SK-N-SH treated with all-trans-retinoic acid at 6 μM for 48 hours (cell line): ENCODE measurements at regions not wholly inside any gene's neighbourhood (a gene's known extent, or its start where the extent isn't known, plus 50 kb on each side); places are given as distances from the start of the nearest gene placed in this dataset.
"Not testable (repeated sequence)": the region's sequence is repeated elsewhere in the genome, so short reads cannot be mapped to it uniquely, and the experiment has no call there.

Experiments used
- ATAC-seq: fragments of 200-7000 bp; cut with Tn5 transposase; 3 replicates; pipeline ENCODE4 v1.9.1; 2020; ENCODE audit warnings: mild to moderate bottlenecking, moderate library complexity
- ARNTL ChIP-seq: fragments of 450-650 bp; formaldehyde crosslinking; IDR thresholded peaks from 2 replicates; pipeline ENCODE4 v1.5.0; 2020; ENCODE audit warnings: low read depth, mild to moderate bottlenecking, moderate library complexity, borderline replicate concordance
- BACH2 ChIP-seq: fragments of 250-450 bp; sonication (Bioruptor Pico); IDR thresholded peaks from 2 replicates; pipeline ENCODE4 v1.9.0; 2021; ENCODE audit warnings: mild to moderate bottlenecking, borderline replicate concordance
- CREB5 ChIP-seq: fragments of 250-450 bp; sonication (Bioruptor Pico); IDR thresholded peaks from 2 replicates; pipeline ENCODE4 v1.5.1; 2020; ENCODE audit warnings: low read depth, mild to moderate bottlenecking, moderate library complexity
- CSDC2 ChIP-seq: fragments of 250-450 bp; sonication (Bioruptor Pico); IDR thresholded peaks from 2 replicates; pipeline ENCODE4 v1.5.0; 2020; ENCODE audit warnings: mild to moderate bottlenecking, moderate library complexity
- ESRRG ChIP-seq: fragments of 250-450 bp; sonication (Bioruptor Pico); IDR thresholded peaks from 2 replicates; pipeline ENCODE4 v1.6.1; 2021; ENCODE audit warnings: mild to moderate bottlenecking
- ISL1 ChIP-seq: fragments of 250-450 bp; sonication (Bioruptor Pico); IDR thresholded peaks from 2 replicates; pipeline ENCODE4 v2.1.2; 2022; ENCODE audit warnings: mild to moderate bottlenecking, moderate library complexity
- OSR1 ChIP-seq: fragments of 250-450 bp; sonication (Bioruptor Pico); IDR thresholded peaks from 2 replicates; pipeline ENCODE4 v1.8.0; 2022; ENCODE audit warnings: moderate library complexity, mild to moderate bottlenecking, inconsistent platforms
- PPARA ChIP-seq: fragments of 250-450 bp; sonication (Bioruptor Pico); IDR thresholded peaks from 2 replicates; pipeline ENCODE4 v1.5.0; 2020; ENCODE audit warnings: mild to moderate bottlenecking, borderline replicate concordance
- RARB ChIP-seq: fragments of 250-450 bp; sonication (Bioruptor Pico); IDR thresholded peaks from 2 replicates; pipeline ENCODE4 v1.8.0; 2021; ENCODE audit warnings: mild to moderate bottlenecking, moderate library complexity
- SNAI2 ChIP-seq: fragments of 250-450 bp; sonication (Bioruptor Pico); IDR thresholded peaks from 2 replicates; pipeline ENCODE4 v1.5.0; 2020; ENCODE audit warnings: mild to moderate bottlenecking, moderate library complexity
- TCF4 ChIP-seq: fragments of 250-450 bp; sonication (Bioruptor Pico); IDR thresholded peaks from 2 replicates; pipeline ENCODE4 v1.8.0; 2021; ENCODE audit warnings: mild to moderate bottlenecking, moderate library complexity, borderline replicate concordance
- TOX ChIP-seq: fragments of 250-450 bp; sonication (Bioruptor Pico); IDR thresholded peaks from 2 replicates; pipeline ENCODE4 v1.8.0; 2021; ENCODE audit warnings: mild to moderate bottlenecking, moderate library complexity, borderline replicate concordance
- ZC3H10 ChIP-seq: fragments of 250-450 bp; sonication (Bioruptor Pico); IDR thresholded peaks from 2 replicates; pipeline ENCODE4 v1.5.1; 2021; ENCODE audit warnings: mild to moderate bottlenecking, moderate library complexity
- ZFP3 ChIP-seq: fragments of 250-450 bp; sonication (Bioruptor Pico); IDR thresholded peaks from 2 replicates; pipeline ENCODE4 v1.5.0; 2020; ENCODE audit warnings: mild to moderate bottlenecking, moderate library complexity
- ZFP30 ChIP-seq: fragments of 450-650 bp; formaldehyde crosslinking; IDR thresholded peaks from 2 replicates; pipeline ENCODE4 v1.5.0; 2022; ENCODE audit warnings: mild to moderate bottlenecking, moderate library complexity
- ZNF8 ChIP-seq: fragments of 450-650 bp; formaldehyde crosslinking; IDR thresholded peaks from 2 replicates; pipeline ENCODE4 v1.5.0; 2020; ENCODE audit warnings: mild to moderate bottlenecking, moderate library complexity
- TF ChIP-seq, protein P1 (sequence below): fragments of 250-450 bp; sonication (Bioruptor Pico); IDR thresholded peaks from 2 replicates; pipeline ENCODE4 v1.8.0; 2020; ENCODE audit warnings: mild to moderate bottlenecking, moderate library complexity, borderline replicate concordance
- TF ChIP-seq, protein P2 (sequence below): fragments of 250-450 bp; sonication (Bioruptor Pico); IDR thresholded peaks from 2 replicates; pipeline ENCODE4 v1.5.1; 2021; ENCODE audit warnings: mild to moderate bottlenecking, moderate library complexity

DNA sequence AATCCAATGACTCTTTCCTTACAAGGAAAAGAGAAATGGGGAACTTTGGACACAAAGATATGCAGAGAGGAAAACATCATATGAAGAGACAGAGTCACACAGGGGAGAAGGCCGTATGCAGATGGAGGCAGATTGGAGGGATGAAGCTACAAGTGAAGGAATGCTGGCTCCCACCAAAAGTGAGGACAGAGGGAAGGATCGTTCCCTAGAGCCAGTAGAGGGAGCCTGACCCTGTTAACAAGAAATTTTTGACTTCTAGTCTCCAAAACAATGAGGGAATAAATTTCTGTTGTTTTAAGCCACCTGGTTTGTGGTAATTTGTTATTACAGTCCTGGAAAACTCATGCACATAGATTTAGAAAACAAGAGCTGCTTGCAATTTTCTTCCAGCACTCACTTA is 169.3 kb downstream of the PMAIP1 start:
- TF ChIP-seq ZFP30 (CRISPR knock-in tag) = no peak
- TF ChIP-seq TOX = no peak
- TF ChIP-seq, protein P1, sequence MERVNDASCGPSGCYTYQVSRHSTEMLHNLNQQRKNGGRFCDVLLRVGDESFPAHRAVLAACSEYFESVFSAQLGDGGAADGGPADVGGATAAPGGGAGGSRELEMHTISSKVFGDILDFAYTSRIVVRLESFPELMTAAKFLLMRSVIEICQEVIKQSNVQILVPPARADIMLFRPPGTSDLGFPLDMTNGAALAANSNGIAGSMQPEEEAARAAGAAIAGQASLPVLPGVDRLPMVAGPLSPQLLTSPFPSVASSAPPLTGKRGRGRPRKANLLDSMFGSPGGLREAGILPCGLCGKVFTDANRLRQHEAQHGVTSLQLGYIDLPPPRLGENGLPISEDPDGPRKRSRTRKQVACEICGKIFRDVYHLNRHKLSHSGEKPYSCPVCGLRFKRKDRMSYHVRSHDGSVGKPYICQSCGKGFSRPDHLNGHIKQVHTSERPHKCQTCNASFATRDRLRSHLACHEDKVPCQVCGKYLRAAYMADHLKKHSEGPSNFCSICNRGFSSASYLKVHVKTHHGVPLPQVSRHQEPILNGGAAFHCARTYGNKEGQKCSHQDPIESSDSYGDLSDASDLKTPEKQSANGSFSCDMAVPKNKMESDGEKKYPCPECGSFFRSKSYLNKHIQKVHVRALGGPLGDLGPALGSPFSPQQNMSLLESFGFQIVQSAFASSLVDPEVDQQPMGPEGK = no peak
- no peak for TF ChIP-seq CSDC2
- no peak for TF ChIP-seq ZC3H10 (CRISPR knock-in tag)
- ATAC-seq = no peak

DNA sequence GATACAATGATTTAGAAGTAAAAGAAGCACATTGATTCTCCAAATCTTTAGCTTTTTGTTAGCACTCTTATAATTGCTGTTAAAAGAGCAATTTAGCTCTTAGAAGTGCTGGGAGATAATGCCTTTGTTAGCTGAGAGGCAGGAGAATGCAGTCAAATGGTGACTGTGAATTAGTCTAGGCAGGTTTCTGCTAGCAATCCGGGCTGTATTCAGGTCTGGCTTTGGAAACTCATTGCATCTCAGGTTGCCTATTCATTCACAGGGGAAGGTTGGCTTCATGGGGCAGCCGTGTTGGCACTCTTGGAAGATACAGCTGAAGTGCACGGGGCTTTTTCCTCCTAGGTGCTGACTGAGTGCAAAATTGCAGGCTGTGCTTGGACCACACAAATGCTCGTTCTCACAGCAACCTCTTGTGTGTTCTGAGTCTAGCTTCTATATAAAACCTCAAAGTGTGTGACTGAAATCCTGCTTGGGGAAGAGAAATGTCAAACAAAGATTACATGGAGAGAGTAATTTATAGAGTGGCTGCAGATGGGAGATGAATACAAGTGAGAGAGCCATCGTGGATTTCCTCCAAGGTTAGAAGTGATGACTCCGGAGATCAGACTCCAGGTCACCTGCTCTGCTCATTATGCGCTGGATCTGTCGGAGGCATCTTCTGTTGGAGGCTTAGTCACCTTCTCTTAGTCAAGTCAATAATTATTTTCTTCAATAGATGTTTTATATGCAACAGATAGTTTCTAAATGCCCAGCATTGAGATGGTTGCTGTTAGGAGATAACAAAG is 167.8 kb downstream of the PMAIP1 start:
- TF ChIP-seq ESRRG (CRISPR knock-in tag) (no peak), SNAI2 (CRISPR knock-in tag) (no peak), OSR1 (no peak), CREB5 (CRISPR knock-in tag) (no peak), ZNF8 (CRISPR knock-in tag) (no peak)
- TF ChIP-seq, protein P2, sequence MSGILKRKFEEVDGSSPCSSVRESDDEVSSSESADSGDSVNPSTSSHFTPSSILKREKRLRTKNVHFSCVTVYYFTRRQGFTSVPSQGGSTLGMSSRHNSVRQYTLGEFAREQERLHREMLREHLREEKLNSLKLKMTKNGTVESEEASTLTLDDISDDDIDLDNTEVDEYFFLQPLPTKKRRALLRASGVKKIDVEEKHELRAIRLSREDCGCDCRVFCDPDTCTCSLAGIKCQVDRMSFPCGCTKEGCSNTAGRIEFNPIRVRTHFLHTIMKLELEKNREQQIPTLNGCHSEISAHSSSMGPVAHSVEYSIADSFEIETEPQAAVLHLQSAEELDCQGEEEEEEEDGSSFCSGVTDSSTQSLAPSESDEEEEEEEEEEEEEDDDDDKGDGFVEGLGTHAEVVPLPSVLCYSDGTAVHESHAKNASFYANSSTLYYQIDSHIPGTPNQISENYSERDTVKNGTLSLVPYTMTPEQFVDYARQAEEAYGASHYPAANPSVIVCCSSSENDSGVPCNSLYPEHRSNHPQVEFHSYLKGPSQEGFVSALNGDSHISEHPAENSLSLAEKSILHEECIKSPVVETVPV (CRISPR knock-in tag) = no peak
- TF ChIP-seq, all 23 proteins: peak for 0
- no peak for ATAC-seq

- no peak for ATAC-seq
- TF ChIP-seq CREB5 (CRISPR knock-in tag) = no peak
- no peak for TF ChIP-seq TCF4 (CRISPR knock-in tag)
- no peak for TF ChIP-seq ZFP3
- TF ChIP-seq ISL1 (CRISPR knock-in tag) = no peak
- no peak for TF ChIP-seq ARNTL
- no peak for TF ChIP-seq OSR1
- TF ChIP-seq RARB (CRISPR knock-in tag) = no peak
- TF ChIP-seq ESRRG (CRISPR knock-in tag) = no peak
- TF ChIP-seq PPARA (CRISPR knock-in tag) = no peak
- TF ChIP-seq ZNF8 (CRISPR knock-in tag) = no peak
Measured at GRCh38 chr18:60066219-60066975, 166.6 kb downstream of the PMAIP1 start.

- no peak for ATAC-seq
- TF ChIP-seq ZFP3 = no peak
- TF ChIP-seq BACH2 (CRISPR knock-in tag) = no peak
- no peak for TF ChIP-seq ESRRG (CRISPR knock-in tag)
- no peak for TF ChIP-seq OSR1
- TF ChIP-seq, protein P1 = no peak
- no peak for TF ChIP-seq ARNTL
- no peak for TF ChIP-seq CREB5 (CRISPR knock-in tag)
Measured at GRCh38 chr18:60064271-60064670, 164.5 kb downstream of the PMAIP1 start.

- ATAC-seq = not testable (repeated sequence)
Measured at GRCh38 chr18:60062831-60063230, 163.0 kb downstream of the PMAIP1 start.
